ENCODE measurements at regions not wholly inside any gene's neighbourhood (a gene's known extent, or its start where the extent isn't known, plus 50 kb on each side); places are given as distances from the start of the nearest gene placed in this dataset.

DNA sequence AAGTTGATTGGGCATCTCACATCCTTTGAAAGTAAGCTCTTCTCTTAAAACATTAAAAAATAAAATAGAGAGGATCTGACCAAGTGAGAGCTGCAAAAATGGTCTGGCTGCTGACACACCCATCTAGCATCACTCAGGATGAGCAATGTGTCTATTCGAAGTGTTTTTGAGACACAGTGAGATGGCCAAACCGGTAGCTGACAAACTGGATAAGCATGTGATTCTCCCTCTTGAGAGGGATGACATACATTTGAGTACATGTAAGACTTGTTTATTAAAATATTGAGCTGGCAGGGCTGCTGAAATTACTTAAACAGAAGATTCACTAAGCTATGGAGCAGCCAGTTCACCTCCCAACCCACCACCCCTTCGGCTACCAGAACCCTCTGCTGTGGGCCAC is 333.9 kb downstream of the ADRA2A start:
- Histone ChIP-seq H4K20me1 (ENCODE audit: insufficient read depth, low read depth, low read length) (no peaks in the 10 kb centered on the region), H3K4me2 (ENCODE audit: low read depth, low read length, poor library complexity, severe bottlenecking) (no peak overlapping the region), H2AFZ (ENCODE audit: low read length) (no peak overlapping the region), H3K9me2 (replicated peaks; ENCODE audit: insufficient read depth, low read length) (no peaks in the 10 kb centered on the region), H3K27ac (ENCODE audit: low read length) (no peak overlapping the region), H3K4me3 (ENCODE audit: low read length) (no peak overlapping the region), H3K9ac (ENCODE audit: low read length) (no peak overlapping the region), H3K4me1 (ENCODE audit: low read length) (no peaks in the 10 kb centered on the region), H3K27me3 (ENCODE audit: low read length) (no peaks in the 10 kb centered on the region; the same call in 1 of the 2 replicates), H3K9me3 (ENCODE audit: low read length) (no peaks in the 10 kb centered on the region), H3K79me2 (ENCODE audit: low read length) (no peaks in the 10 kb centered on the region), H3K36me3 (ENCODE audit: insufficient read depth, low read length) (no peaks in the 10 kb centered on the region)
- DNase-seq, result no peak

GRCh38 chr10:111425459-111425858 is 348.6 kb downstream of the ADRA2A start:
- Histone ChIP-seq H3K4me3 (ENCODE audit: low read length) (no peak overlapping the region), H3K9ac (ENCODE audit: low read length) (no peak overlapping the region), H4K20me1 (ENCODE audit: insufficient read depth, low read depth, low read length) (no peaks in the 10 kb centered on the region), H2AFZ (ENCODE audit: low read length) (no peak overlapping the region), H3K9me3 (ENCODE audit: low read length) (no peaks in the 10 kb centered on the region), H3K27me3 (ENCODE audit: low read length) (no peaks in the 10 kb centered on the region), H3K9me2 (replicated peaks; ENCODE audit: insufficient read depth, low read length) (no peaks in the 10 kb centered on the region), H3K27ac (ENCODE audit: low read length) (no peak overlapping the region), H3K36me3 (ENCODE audit: insufficient read depth, low read length) (no peaks in the 10 kb centered on the region), H3K79me2 (ENCODE audit: low read length) (no peaks in the 10 kb centered on the region), H3K4me2 (ENCODE audit: low read depth, low read length, poor library complexity, severe bottlenecking) (no peak overlapping the region), H3K4me1 (ENCODE audit: low read length) (no peaks in the 10 kb centered on the region)
- no peak for DNase-seq

DNA sequence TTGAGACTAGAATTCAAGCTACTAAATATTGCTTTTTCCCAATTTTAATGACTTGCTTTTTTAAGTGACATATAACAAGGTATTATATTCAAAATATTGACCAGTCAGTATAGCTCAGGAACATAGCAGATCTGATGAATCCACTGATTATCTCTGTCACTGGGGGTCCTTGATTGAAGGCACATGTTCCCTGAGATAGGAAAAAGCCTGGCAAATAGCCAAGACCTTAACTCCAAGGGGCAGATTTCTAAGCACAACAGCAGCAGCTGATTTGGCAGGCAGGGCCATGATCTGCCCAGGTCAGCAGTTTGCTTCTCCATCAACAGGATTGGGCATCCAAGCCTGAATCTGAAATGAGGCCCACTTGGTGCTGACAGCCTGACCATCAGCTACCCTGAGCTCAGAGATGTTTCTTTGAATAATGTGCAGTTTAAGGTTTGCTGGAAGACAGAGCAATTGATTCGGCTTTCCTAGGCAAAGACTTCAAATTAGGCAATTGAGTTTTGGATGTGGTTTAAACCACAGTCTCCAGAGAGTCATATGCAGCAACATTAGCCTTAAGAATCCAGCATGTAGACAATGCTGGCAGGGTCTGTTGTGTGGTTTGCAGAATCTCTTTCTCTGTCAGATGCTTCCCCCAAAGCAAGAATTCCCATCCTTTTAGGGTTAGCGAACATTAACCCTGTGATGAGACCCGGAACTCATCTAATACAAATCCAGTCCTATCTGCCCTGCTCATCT is 352.6 kb downstream of the ADRA2A start:
- Histone ChIP-seq H3K4me3 (ENCODE audit: low read length) (no peak overlapping the region), H3K36me3 (ENCODE audit: insufficient read depth, low read length) (no peaks in the 10 kb centered on the region), H3K4me2 (ENCODE audit: low read depth, low read length, poor library complexity, severe bottlenecking) (no peak overlapping the region), H3K9me2 (replicated peaks; ENCODE audit: insufficient read depth, low read length) (no peaks in the 10 kb centered on the region), H3K4me1 (ENCODE audit: low read length) (no peaks in the 10 kb centered on the region), H3K27me3 (ENCODE audit: low read length) (no peaks in the 10 kb centered on the region), H3K27ac (ENCODE audit: low read length) (no peak overlapping the region), H4K20me1 (ENCODE audit: insufficient read depth, low read depth, low read length) (no peaks in the 10 kb centered on the region), H3K9ac (ENCODE audit: low read length) (no peak overlapping the region), H2AFZ (ENCODE audit: low read length) (no peak overlapping the region), H3K9me3 (ENCODE audit: low read length) (no peaks in the 10 kb centered on the region), H3K79me2 (ENCODE audit: low read length) (no peaks in the 10 kb centered on the region)
- no peak for DNase-seq

DNA sequence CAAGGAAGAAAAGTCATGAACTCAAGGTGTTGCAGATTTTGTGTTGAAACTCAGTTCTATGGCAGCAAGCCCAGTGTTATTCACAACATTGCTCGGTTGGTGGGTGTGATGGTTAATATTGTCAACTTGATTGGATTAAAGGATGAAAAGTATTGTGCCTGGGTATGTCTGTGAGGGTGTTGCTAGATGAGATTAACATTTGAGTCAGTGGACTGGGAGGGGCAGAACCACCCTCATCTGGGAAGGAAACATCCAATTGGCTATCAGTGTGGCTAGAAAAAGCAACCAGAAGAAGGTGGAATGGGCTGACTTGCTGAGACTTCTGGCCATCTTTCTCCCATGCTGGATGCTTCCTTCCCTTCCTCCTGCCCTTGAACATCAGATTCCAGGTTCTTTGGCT is 353.2 kb downstream of the ADRA2A start:
- no peak overlapping the region for H2AFZ ChIP-seq (ENCODE audit: low read length)
- DNase-seq, result no peak

DNA sequence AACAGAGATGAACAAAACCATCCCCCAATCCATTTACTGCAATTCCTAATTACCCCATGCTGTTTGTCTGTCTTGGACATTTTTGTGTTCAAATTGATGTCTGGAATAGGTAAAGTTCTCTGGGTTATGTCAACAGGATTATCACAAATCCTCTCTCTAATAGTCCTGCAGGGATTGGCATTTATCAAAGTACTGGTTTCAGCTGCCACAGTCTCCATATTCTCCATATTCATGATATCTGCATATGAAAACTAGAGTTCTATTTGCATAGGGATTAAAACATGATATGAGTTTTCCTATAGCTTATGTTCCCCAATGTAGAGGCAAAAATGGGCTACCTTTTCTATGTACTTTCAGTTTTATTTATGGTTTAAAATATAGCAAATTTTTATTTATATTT is 355.8 kb downstream of the ADRA2A start:
- DNase-seq, result no peak
- Histone ChIP-seq H3K27me3 (ENCODE audit: low read length) (no peaks in the 10 kb centered on the region), H4K20me1 (ENCODE audit: insufficient read depth, low read depth, low read length) (no peaks in the 10 kb centered on the region), H2AFZ (ENCODE audit: low read length) (no peak overlapping the region), H3K27ac (ENCODE audit: low read length) (no peak overlapping the region), H3K4me2 (ENCODE audit: low read depth, low read length, poor library complexity, severe bottlenecking) (no peak overlapping the region), H3K9me3 (ENCODE audit: low read length) (no peaks in the 10 kb centered on the region), H3K79me2 (ENCODE audit: low read length) (no peaks in the 10 kb centered on the region), H3K9ac (ENCODE audit: low read length) (no peak overlapping the region), H3K4me3 (ENCODE audit: low read length) (no peak overlapping the region), H3K36me3 (ENCODE audit: insufficient read depth, low read length) (no peaks in the 10 kb centered on the region), H3K4me1 (ENCODE audit: low read length) (no peaks in the 10 kb centered on the region), H3K9me2 (replicated peaks; ENCODE audit: insufficient read depth, low read length) (no peaks in the 10 kb centered on the region)

More for the DNA sequence above, 353.2 kb downstream of the ADRA2A start:
- H3K4me2 ChIP-seq (ENCODE audit: low read depth, low read length, poor library complexity, severe bottlenecking), result no peak overlapping the region
- no peak overlapping the region for H3K4me3 ChIP-seq (ENCODE audit: low read length)
- no peaks in the 10 kb centered on the region for H3K9me2 ChIP-seq (replicated peaks; ENCODE audit: insufficient read depth, low read length)
- no peaks in the 10 kb centered on the region for H3K27me3 ChIP-seq (ENCODE audit: low read length)
- H3K36me3 ChIP-seq (ENCODE audit: insufficient read depth, low read length), result no peaks in the 10 kb centered on the region
- no peaks in the 10 kb centered on the region for H4K20me1 ChIP-seq (ENCODE audit: insufficient read depth, low read depth, low read length)
- no peaks in the 10 kb centered on the region for H3K9me3 ChIP-seq (ENCODE audit: low read length)
- H3K9ac ChIP-seq (ENCODE audit: low read length), result no peak overlapping the region
- no peaks in the 10 kb centered on the region for H3K4me1 ChIP-seq (ENCODE audit: low read length)
- H3K79me2 ChIP-seq (ENCODE audit: low read length), result no peaks in the 10 kb centered on the region
- H3K27ac ChIP-seq (ENCODE audit: low read length), result no peak overlapping the region

GRCh38 chr10:111435871-111436270 is 359.0 kb downstream of the ADRA2A start:
- no peaks in the 10 kb centered on the region for H3K9me3 ChIP-seq (ENCODE audit: low read length)
- H3K79me2 ChIP-seq (ENCODE audit: low read length), result no peaks in the 10 kb centered on the region
- H2AFZ ChIP-seq (ENCODE audit: low read length), result no peak overlapping the region
- H3K4me2 ChIP-seq (ENCODE audit: low read depth, low read length, poor library complexity, severe bottlenecking), result no peak overlapping the region
- no peaks in the 10 kb centered on the region for H3K36me3 ChIP-seq (ENCODE audit: insufficient read depth, low read length)
- H3K9me2 ChIP-seq (replicated peaks; ENCODE audit: insufficient read depth, low read length), result no peaks in the 10 kb centered on the region
- no peak overlapping the region for H3K9ac ChIP-seq (ENCODE audit: low read length)
- H3K4me1 ChIP-seq (ENCODE audit: low read length), result no peaks in the 10 kb centered on the region
- no peaks in the 10 kb centered on the region for H3K27me3 ChIP-seq (ENCODE audit: low read length)
- DNase-seq, result no peak
- no peak overlapping the region for H3K4me3 ChIP-seq (ENCODE audit: low read length)
- H3K27ac ChIP-seq (ENCODE audit: low read length), result no peak overlapping the region
- H4K20me1 ChIP-seq (ENCODE audit: insufficient read depth, low read depth, low read length), result no peaks in the 10 kb centered on the region

DNA sequence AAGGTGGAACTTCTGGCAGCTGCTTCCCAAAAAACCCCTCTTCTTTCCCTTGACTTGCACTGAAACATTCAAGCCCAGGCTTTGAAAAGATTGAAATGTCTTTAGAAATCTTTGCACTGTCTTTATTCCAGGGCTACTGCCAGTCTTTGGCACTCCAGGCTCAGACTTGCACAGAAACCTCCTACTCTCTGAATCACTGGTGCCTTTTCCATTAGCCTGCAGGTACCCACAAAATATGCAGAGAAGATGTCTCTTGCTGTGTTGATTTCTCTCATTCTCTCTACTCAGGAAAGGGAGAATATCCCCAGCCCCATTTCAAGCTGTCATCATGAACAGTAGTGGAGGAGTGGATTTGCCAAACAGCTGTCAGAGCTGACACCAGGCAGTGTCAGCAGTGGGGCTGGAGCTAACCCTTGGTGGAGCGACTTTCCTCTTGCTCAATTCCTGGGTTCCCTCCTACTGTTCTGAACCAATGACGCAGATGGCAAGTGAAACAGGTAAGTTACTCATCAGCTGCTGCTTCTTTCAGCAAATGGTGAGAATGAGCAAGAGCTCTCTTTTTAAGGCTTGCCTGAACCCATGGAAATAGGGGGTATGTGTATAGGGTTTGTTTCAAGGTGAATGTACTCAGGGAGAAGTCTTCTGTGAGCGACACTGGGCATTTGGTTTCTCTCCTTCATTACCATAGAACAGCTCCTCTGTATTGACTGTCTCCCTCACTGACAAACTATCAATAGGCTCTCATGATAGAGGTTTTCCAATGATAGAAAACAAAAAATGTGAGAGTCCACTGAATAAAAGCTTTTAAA is 362.4 kb downstream of the ADRA2A start:
- Histone ChIP-seq H3K9me2 (replicated peaks; ENCODE audit: insufficient read depth, low read length) (no peaks in the 10 kb centered on the region), H3K4me2 (ENCODE audit: low read depth, low read length, poor library complexity, severe bottlenecking) (no peak overlapping the region), H3K27me3 (ENCODE audit: low read length) (no peaks in the 10 kb centered on the region), H3K4me3 (ENCODE audit: low read length) (no peak overlapping the region), H4K20me1 (ENCODE audit: insufficient read depth, low read depth, low read length) (no peaks in the 10 kb centered on the region), H3K9ac (ENCODE audit: low read length) (no peak overlapping the region), H3K79me2 (ENCODE audit: low read length) (no peaks in the 10 kb centered on the region), H3K27ac (ENCODE audit: low read length) (no peak overlapping the region), H3K4me1 (ENCODE audit: low read length) (no peaks in the 10 kb centered on the region), H3K9me3 (ENCODE audit: low read length) (no peaks in the 10 kb centered on the region), H2AFZ (ENCODE audit: low read length) (no peak overlapping the region), H3K36me3 (ENCODE audit: insufficient read depth, low read length) (no peaks in the 10 kb centered on the region)
- DNase-seq, result no peak

GRCh38 chr10:111440501-111440900 is 363.7 kb downstream of the ADRA2A start:
- H3K4me1 ChIP-seq (ENCODE audit: low read length), result no peaks in the 10 kb centered on the region
- H3K36me3 ChIP-seq (ENCODE audit: insufficient read depth, low read length), result no peaks in the 10 kb centered on the region
- no peak overlapping the region for H3K4me2 ChIP-seq (ENCODE audit: low read depth, low read length, poor library complexity, severe bottlenecking)
- H3K79me2 ChIP-seq (ENCODE audit: low read length), result no peaks in the 10 kb centered on the region
- no peaks in the 10 kb centered on the region for H3K9me3 ChIP-seq (ENCODE audit: low read length)
- DNase-seq, result no peak
- H4K20me1 ChIP-seq (ENCODE audit: insufficient read depth, low read depth, low read length), result no peaks in the 10 kb centered on the region
- H3K27ac ChIP-seq (ENCODE audit: low read length), result no peak overlapping the region
- H3K27me3 ChIP-seq (ENCODE audit: low read length), result no peaks in the 10 kb centered on the region
- H2AFZ ChIP-seq (ENCODE audit: low read length), result no peak overlapping the region
- H3K9me2 ChIP-seq (replicated peaks; ENCODE audit: insufficient read depth, low read length), result no peaks in the 10 kb centered on the region
- H3K9ac ChIP-seq (ENCODE audit: low read length), result no peak overlapping the region
- H3K4me3 ChIP-seq (ENCODE audit: low read length), result no peak overlapping the region

Data from Karpas-422 (cell line).